Fibroblast of lung (primary cell): ENCODE measurements at regions not wholly inside any gene's neighbourhood (a gene's known extent, or its start where the extent isn't known, plus 50 kb on each side); places are given as distances from the start of the nearest gene placed in this dataset.

ENCODE experiments used
- DNase-seq, 2 donors: peaks; one replicate each; pipeline versions ENCODE4 v3.0.0 to v3.0.0-alpha.2; 2010; ENCODE audit warnings: low read depth in 2 of 2
- H2AFZ ChIP-seq: 2 replicates; pipeline ENCODE4 v1.5.1; 2012; ENCODE audit warnings: low read length, control low read depth, inconsistent platforms
- H3K27ac ChIP-seq: 2 replicates; pipeline ENCODE4 v1.5.1; 2011; ENCODE audit warnings: low read length, control low read depth; ENCODE audit not compliant: insufficient read depth
- H3K27me3 ChIP-seq: 2 replicates; pipeline ENCODE4 v1.5.1; 2011; ENCODE audit warnings: mild to moderate bottlenecking, low read length; ENCODE audit not compliant: control insufficient read depth, insufficient read depth
- H3K36me3 ChIP-seq: 2 replicates; pipeline ENCODE4 v1.5.1; 2011; ENCODE audit warnings: low read length; ENCODE audit not compliant: control insufficient read depth, insufficient read depth
- H3K4me1 ChIP-seq: 2 replicates; pipeline ENCODE4 v1.5.1; 2011; ENCODE audit warnings: low read length; ENCODE audit not compliant: control insufficient read depth, insufficient read depth; ENCODE audit errors: extremely low read depth
- H3K4me2 ChIP-seq: 2 replicates; pipeline ENCODE4 v1.5.1; 2011; ENCODE audit warnings: low read length, control low read depth; ENCODE audit not compliant: insufficient read depth; ENCODE audit errors: extremely low read depth
- H3K4me3 ChIP-seq, 4 experiments: fragments of 200-600 bp in 1 of 4; sonication (generic) in 1 of 4; replicated peaks in 1 of 4; 2 replicates each; pipeline ENCODE4 v1.5.1; 2011 to 2016; ENCODE audit warnings: low read length in 4 of 4, low read depth in 3 of 4, mild to moderate bottlenecking in 3 of 4, control low read depth in 2 of 4, inconsistent platforms in 1 of 4, mixed read lengths in 1 of 4; ENCODE audit not compliant: insufficient read depth in 1 of 4; ENCODE audit errors: control extremely low read depth in 1 of 4
- H3K79me2 ChIP-seq: 2 replicates; pipeline ENCODE4 v1.5.1; 2012; ENCODE audit warnings: mild to moderate bottlenecking, low read length, inconsistent platforms; ENCODE audit not compliant: control insufficient read depth, insufficient read depth
- H3K9ac ChIP-seq: 2 replicates; pipeline ENCODE4 v1.5.1; 2011; ENCODE audit warnings: mild to moderate bottlenecking, low read length, control low read depth; ENCODE audit not compliant: insufficient read depth
- H3K9me3 ChIP-seq: 2 replicates; pipeline ENCODE4 v1.5.1; 2012; ENCODE audit warnings: low read depth, low read length; ENCODE audit not compliant: control insufficient read depth, insufficient read depth
- H4K20me1 ChIP-seq: 2 replicates; pipeline ENCODE4 v1.5.1; 2011; ENCODE audit warnings: low read length; ENCODE audit not compliant: control insufficient read depth, insufficient read depth; ENCODE audit errors: extremely low read depth
- EZH2 ChIP-seq: IDR thresholded peaks from 2 replicates; pipeline ENCODE4 v1.5.1; 2012; ENCODE audit warnings: low read length, control low read depth, mild to moderate bottlenecking; ENCODE audit errors: missing control alignments
- TF ChIP-seq, protein P1 (sequence below), 2 donors: IDR thresholded peaks in 1 of 2; conservative IDR thresholded peaks in 1 of 2; 1 replicate in 1 of 2; 2 replicates in 1 of 2; pipeline ENCODE4 v1.5.1; 2011 to 2012; ENCODE audit warnings: low read length in 2 of 2, control low read depth in 1 of 2, inconsistent platforms in 1 of 2, low read depth in 1 of 2, mild to moderate bottlenecking in 1 of 2

- H3K27ac ChIP-seq: no peak overlapping the region
- no peak overlapping the region for H3K4me2 ChIP-seq
- no peaks in the 10 kb centered on the region for H3K79me2 ChIP-seq
- no peaks in the 10 kb centered on the region for H3K36me3 ChIP-seq
- H3K4me1 ChIP-seq: no peaks in the 10 kb centered on the region
- H2AFZ ChIP-seq: no peak overlapping the region
- H4K20me1 ChIP-seq: no peaks in the 10 kb centered on the region
- no peak overlapping the region for H3K9ac ChIP-seq
- no peak for DNase-seq
- no peak overlapping the region for H3K4me3 ChIP-seq
- TF ChIP-seq, protein P1, sequence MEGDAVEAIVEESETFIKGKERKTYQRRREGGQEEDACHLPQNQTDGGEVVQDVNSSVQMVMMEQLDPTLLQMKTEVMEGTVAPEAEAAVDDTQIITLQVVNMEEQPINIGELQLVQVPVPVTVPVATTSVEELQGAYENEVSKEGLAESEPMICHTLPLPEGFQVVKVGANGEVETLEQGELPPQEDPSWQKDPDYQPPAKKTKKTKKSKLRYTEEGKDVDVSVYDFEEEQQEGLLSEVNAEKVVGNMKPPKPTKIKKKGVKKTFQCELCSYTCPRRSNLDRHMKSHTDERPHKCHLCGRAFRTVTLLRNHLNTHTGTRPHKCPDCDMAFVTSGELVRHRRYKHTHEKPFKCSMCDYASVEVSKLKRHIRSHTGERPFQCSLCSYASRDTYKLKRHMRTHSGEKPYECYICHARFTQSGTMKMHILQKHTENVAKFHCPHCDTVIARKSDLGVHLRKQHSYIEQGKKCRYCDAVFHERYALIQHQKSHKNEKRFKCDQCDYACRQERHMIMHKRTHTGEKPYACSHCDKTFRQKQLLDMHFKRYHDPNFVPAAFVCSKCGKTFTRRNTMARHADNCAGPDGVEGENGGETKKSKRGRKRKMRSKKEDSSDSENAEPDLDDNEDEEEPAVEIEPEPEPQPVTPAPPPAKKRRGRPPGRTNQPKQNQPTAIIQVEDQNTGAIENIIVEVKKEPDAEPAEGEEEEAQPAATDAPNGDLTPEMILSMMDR (conservative IDR thresholded peaks at IDR 0.05 in 1 of 2, IDR thresholded peaks at IDR 0.05 in 1 of 2; ENCODE audit: low read depth in 1 of 2, low read length in 2 of 2): no peak
- no peak for TF ChIP-seq EZH2
- H3K27me3 ChIP-seq: no peaks in the 10 kb centered on the region
- H3K9me3 ChIP-seq: no peaks in the 10 kb centered on the region
Observed at GRCh38 chr3:94609908-94610307, 547.0 kb downstream of the NSUN3 start.

DNA sequence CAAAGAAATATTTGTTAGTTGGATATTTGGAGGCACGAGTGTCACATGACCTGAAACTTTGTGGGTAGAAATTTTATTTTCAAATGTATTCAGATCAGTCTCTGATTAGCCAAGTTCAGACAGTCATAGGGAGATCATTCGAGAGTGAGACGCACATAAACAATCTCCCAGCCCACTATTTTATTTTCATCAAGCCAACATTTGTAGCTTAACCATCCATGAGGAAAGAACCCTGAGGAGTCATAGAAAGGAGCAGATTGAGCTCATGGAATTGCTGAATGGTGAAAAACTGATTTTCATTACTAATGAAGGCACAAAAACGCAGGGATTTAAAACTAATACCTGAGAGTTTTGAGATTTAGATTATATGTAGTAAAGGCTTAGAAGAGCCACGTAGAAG lies 548.7 kb downstream of the NSUN3 start:
- H3K27ac ChIP-seq: no peak overlapping the region
- H3K27me3 ChIP-seq: no peaks in the 10 kb centered on the region
- H3K79me2 ChIP-seq: no peaks in the 10 kb centered on the region
- no peak overlapping the region for H3K4me3 ChIP-seq
- H3K9ac ChIP-seq: no peak overlapping the region
- H4K20me1 ChIP-seq: no peaks in the 10 kb centered on the region
- DNase-seq: no peak
- no peak overlapping the region for H2AFZ ChIP-seq
- no peak for TF ChIP-seq EZH2
- TF ChIP-seq, protein P1 (conservative IDR thresholded peaks at IDR 0.05 in 1 of 2, IDR thresholded peaks at IDR 0.05 in 1 of 2; ENCODE audit: low read depth in 1 of 2, low read length in 2 of 2): no peak
- no peaks in the 10 kb centered on the region for H3K36me3 ChIP-seq
- H3K4me1 ChIP-seq: no peaks in the 10 kb centered on the region
- H3K9me3 ChIP-seq: no peaks in the 10 kb centered on the region
- no peak overlapping the region for H3K4me2 ChIP-seq

DNA sequence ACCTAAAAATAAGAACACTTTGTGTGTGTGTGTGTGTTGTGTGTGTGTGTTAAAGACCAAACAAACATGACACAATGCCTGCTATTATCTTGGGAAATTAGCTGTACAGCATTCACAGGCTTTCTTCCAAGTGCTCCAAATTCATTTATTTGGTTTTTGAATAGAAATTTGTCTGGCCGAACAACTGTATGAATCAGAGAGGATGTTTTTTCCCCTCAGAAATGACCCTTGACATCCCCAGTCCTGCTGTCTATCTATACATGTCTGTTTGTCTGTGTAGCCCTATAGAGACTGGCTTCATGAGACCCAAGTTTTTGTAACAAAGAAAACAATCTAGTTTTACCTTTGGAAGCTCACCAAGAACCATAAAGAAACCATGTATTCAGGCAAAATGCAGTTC lies 549.8 kb downstream of the NSUN3 start:
- no peaks in the 10 kb centered on the region for H3K27me3 ChIP-seq
- H3K36me3 ChIP-seq: no peaks in the 10 kb centered on the region
- no peaks in the 10 kb centered on the region for H3K4me1 ChIP-seq
- H3K79me2 ChIP-seq: no peaks in the 10 kb centered on the region
- no peak overlapping the region for H3K9ac ChIP-seq
- H3K9me3 ChIP-seq: no peaks in the 10 kb centered on the region
- no peak overlapping the region for H2AFZ ChIP-seq
- no peak overlapping the region for H3K4me3 ChIP-seq
- H3K27ac ChIP-seq: no peak overlapping the region
- DNase-seq: no peak
- no peak overlapping the region for H3K4me2 ChIP-seq
- TF ChIP-seq EZH2: no peak
- TF ChIP-seq, protein P1 (conservative IDR thresholded peaks at IDR 0.05 in 1 of 2, IDR thresholded peaks at IDR 0.05 in 1 of 2; ENCODE audit: low read depth in 1 of 2, low read length in 2 of 2): no peak
- no peaks in the 10 kb centered on the region for H4K20me1 ChIP-seq
